GM19043 (cell line): ENCODE measurements at regions not wholly inside any gene's neighbourhood (a gene's known extent, or its start where the extent isn't known, plus 50 kb on each side); places are given as distances from the start of the nearest gene placed in this dataset.
"Not testable (repeated sequence)": the region's sequence is repeated elsewhere in the genome, so short reads cannot be mapped to it uniquely, and the experiment has no call there.

ENCODE experiments used
- ATAC-seq: cut with Tn5 transposase; IDR thresholded peaks from one replicate; pipeline ENCODE4 v1.9.1; 2021; ENCODE audit warnings: low read depth; ENCODE audit not compliant: unreplicated experiment

GRCh38 chr11:90972159-90972558 lies 749.3 kb upstream of the CHORDC1 start:
- ATAC-seq: not testable (repeated sequence)

DNA sequence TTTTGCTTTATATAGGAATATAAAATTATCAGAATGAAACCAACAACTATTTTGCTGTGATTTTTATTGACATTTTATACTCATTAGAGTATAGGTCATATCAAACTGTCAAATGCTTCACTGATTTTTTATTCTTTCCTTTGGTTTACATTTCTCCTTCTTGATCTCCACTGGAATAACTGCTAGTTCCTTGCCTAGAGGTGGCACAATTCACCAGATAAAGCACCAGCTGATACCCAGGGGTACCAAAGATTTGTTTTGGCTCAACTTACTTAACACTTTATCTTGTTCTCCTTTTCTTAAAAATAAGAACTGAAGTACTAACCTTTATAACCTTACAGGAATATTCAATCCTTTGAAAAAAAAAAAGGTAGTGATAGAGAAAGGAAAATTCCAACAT lies 725.1 kb upstream of the CHORDC1 start:
- no peak for ATAC-seq

DNA sequence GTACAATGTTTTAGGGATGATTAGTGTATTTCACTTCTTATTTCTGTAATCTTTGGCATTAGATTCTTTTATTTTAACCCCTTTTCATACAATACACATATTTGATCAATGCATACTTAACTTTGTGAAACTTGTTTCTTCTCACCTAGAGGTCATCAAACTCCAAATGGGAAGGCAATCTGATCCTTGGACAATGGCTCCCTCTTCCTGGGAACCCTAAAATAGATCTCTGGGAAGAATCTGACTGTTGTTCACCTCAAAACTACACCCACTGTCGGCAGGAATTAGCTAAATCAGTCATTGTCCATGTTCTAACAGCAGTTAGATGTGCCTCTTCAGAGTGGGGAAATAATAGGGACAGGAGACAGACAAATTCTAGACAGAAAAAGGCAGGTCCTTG lies 707.4 kb upstream of the CHORDC1 start:
- ATAC-seq: no peak

GRCh38 chr11:90919332-90919731 lies 696.5 kb upstream of the CHORDC1 start:
- no peak for ATAC-seq

DNA sequence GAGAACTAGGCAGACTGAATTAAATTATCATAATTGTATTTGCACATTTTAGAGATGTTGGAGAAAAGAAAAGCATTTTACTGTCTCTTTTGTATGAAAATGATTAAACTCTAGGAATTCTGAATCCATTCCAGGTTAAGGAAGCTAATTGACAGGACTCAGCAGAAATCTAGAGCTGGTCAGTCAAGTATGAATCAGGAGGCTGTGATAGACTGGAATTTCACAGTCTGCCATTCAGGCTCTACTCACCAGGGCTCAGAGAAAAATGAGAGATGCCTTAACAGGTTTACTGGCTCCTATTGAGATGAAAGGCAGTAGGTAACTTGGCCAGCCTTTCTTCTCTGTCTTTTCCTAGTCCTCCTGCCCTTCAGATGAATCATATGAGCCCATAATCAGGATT lies 693.9 kb upstream of the CHORDC1 start:
- no peak for ATAC-seq

- ATAC-seq: no peak
These were observed 690.4 kb upstream of the CHORDC1 start for GRCh38 chr11:90913131-90913668.

GRCh38 chr11:90912631-90913030 lies 689.8 kb upstream of the CHORDC1 start:
- ATAC-seq: no peak

- no peak for ATAC-seq
These were observed 688.3 kb upstream of the CHORDC1 start for GRCh38 chr11:90911192-90911591.

DNA sequence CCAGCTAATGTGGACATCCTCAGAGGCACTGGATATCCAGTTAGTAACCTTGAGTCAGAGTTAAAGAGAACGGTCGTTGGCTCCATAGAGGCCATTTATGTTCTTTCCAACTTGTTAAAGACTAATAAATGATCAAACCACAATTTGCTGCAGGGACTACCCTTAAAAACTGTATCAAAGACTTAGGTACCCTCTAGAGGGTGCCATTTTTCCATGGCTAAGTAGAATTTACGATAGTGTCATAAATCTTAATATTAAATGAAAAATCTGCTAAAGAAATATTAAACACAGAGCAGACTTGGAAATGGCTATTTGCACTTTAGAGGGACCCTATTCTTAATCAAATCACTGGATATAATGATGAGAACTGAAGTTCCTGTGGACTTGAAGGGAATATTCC lies 685.2 kb upstream of the CHORDC1 start:
- no peak for ATAC-seq

DNA sequence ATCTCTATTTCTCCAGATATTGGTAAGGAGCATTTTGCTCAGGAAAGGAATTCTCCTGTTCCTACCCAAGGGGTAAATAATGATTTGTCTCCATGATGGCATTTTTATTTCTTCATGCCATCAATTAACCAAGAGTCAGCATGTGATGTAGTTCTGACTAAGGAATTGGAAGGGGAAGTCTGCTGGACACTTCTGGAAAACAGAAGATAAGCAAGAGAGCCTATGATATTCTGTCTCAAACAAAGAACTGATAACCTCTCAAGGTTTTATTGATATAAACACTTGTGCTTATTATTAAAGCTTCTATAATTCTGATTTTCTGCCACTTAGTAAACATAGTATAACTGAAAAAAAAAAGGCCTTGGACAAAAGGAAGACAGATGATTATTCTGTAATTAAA lies 673.0 kb upstream of the CHORDC1 start:
- ATAC-seq: no peak

GRCh38 chr11:90890347-90890746 lies 667.5 kb upstream of the CHORDC1 start:
- ATAC-seq: no peak

- ATAC-seq: no peak
These were observed 661.3 kb upstream of the CHORDC1 start for GRCh38 chr11:90884181-90884580.

DNA sequence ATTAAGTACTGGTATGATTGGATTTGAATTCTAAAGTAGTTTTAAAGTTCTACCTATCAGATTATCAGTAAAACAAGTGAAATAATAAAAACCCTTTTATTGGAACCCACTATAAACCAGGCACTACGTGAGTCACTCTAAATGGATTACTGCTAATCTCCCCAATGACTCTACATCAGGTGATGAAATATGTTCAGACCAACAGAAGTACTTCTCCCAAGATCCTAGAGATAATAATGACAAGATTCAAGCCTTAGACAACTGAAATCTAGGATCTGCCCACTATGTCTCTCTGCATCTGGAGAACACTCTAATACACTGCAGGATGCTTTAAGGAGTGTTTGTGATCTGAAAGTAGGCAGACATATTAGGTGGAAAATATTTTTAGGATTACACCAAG lies 652.1 kb upstream of the CHORDC1 start:
- no peak for ATAC-seq

DNA sequence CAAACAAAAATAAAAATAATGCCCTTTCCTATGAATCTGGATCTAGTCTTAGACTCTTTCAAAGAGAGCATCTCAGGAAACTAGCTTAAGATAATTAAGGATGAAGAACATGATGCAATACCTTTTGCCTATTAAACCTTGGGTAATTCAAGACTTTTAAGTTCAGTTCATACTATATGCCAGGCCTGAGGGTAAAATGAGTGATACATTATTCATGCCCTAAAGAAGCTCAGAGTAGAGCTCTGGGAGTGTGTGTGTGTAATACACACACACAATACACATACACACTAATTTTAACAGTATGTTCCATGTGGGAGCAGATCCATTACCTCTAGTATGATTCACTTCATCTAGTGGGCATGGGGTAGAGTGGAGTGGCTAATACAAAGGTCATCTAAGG lies 651.4 kb upstream of the CHORDC1 start:
- no peak for ATAC-seq

GRCh38 chr11:90867416-90867815 lies 644.6 kb upstream of the CHORDC1 start:
- no peak for ATAC-seq

DNA sequence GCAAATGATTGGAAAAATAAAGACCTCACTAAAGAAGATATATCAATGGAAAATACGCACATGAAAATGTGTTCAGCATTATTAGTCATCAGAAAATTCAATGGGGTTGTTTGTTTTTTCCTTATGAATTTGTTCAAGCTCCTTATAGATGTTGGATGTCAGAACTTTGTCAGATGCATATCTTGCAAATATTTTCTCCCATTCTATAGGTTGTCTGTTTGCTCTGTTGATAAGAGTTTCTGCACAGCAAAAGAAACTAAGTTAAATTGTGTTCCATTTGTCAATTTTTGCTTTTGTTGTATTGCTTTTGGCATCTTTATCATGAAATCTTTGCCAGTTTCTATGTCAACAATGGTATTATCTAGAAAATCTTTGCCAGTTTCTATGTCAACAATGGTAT lies 633.9 kb upstream of the CHORDC1 start:
- ATAC-seq: no peak

DNA sequence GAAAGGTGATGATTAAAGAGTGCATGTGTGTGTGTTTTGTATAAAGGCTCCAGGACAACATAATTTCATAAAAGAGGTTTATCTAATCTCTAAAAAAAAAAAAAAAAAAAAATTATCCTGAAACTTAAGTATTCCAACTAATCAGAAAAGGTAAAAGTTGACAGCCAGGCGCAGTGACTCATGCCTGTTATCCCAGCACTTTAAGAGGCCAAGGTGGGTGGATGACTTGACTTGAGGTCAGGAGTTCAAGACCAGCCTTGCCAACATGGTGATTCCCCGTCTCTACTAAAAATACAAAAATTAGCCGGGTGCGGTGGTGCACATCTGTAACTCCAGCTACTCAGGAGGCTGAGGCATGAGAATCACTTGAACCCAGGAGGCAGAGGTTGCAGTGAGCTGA lies 632.7 kb upstream of the CHORDC1 start:
- no peak for ATAC-seq

- ATAC-seq: no peak
These were observed 628.3 kb upstream of the CHORDC1 start for GRCh38 chr11:90851196-90851595.

DNA sequence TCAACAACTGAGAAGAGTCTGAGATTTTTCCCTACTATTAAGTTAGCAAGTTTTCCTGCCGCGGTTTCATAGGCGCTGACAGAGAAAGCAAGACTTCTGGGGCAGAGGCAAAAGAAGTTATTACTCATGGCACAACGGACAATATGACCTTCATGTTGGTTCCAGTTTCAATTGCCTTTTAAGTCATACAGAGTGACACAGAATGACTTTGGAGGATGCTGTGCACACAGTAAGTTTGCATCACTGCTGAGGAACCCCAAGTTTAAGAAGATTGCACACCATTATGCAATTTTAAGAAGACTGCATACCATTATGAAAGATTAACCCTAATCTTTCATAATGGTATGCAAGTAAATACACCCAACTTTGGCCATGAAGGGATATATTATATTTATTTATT lies 626.5 kb upstream of the CHORDC1 start:
- no peak for ATAC-seq

GRCh38 chr11:90847268-90847886 lies 624.5 kb upstream of the CHORDC1 start:
- ATAC-seq: no peak

DNA sequence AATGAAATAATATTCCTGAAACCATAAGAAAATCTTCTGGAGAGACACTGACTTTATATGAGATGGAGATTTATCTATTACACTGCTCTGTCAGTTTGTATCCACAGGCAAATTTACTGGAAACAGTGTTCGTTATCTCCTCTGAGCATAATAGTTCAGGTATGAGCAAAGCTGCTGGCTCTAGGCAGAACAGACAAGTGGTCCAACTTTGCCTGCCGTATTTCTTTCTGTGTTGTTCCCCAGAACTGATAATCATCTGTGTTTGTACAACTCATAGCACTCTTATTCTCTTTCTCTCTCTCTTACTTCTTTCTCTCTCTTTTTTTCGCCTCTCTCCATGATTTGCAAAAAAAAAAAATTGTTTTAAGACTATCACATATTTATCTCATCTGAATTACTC lies 623.8 kb upstream of the CHORDC1 start:
- ATAC-seq: no peak

DNA sequence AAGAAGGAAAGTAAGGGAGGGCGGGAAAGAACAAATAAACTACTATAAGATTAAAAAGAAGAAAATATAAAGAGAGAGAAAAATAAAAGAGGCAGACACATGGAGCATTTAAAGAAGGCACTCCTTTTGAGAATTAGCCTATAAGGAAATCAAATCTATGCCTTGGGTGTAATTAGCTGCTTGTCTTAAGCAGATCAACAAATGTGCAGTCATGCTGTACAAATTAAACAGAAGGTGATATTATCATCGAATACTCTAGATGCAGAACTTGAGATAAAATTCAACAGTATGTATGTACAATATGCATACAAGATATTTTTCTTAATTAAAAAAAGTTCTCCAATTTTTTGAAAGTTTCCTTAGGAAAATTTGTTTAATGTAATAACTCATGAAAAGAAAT lies 623.0 kb upstream of the CHORDC1 start:
- no peak for ATAC-seq

DNA sequence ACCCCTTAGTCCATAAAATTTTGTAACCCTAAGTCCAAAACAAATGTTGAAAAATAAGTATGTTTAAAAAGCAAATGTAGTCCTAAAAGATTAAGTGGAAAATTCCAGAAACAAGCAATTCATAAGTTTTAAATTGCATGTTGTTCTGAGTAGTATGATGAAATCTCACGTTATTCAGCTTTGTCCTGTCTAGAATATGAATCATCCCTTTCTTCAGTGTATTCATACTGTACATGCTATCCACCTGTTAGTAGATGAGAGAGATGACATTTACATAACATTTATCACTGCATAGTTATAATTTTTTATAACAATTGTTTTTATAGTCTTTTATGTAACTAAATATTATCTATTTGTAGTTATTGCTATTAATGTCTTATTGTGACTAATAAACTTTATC lies 622.3 kb upstream of the CHORDC1 start:
- no peak for ATAC-seq
